Tibial nerve (tissue), 4 donors: ENCODE measurements at regions not wholly inside any gene's neighbourhood (a gene's known extent, or its start where the extent isn't known, plus 50 kb on each side); places are given as distances from the start of the nearest gene placed in this dataset.

Experiments used
- DNase-seq, 2 donors: peaks; one replicate each; pipeline ENCODE4 v3.0.0-alpha.2; 2019; ENCODE audit warnings: low spot score in 2 of 2
- H3K27ac ChIP-seq, 4 donors: fragments of 200-600 bp; sonication (generic) in 3 of 4; one replicate each; pipeline ENCODE4 v1.5.1; 2017 to 2019; ENCODE audit warnings: mild to moderate bottlenecking in 1 of 4
- H3K27me3 ChIP-seq, 2 donors: fragments of 200-600 bp; sonication (generic) in 1 of 2; one replicate each; pipeline versions ENCODE4 v1.5.1 to v1.6.0; 2017 to 2019
- H3K36me3 ChIP-seq, 3 donors: fragments of 200-600 bp; sonication (generic); one replicate each; pipeline ENCODE4 v1.5.1; 2018 to 2019
- H3K4me1 ChIP-seq, 4 donors: fragments of 200-600 bp; sonication (generic) in 3 of 4; one replicate each; pipeline ENCODE4 v1.5.1; 2017 to 2019
- H3K4me3 ChIP-seq, 4 donors: fragments of 200-600 bp; sonication (generic) in 3 of 4; one replicate each; pipeline ENCODE4 v1.5.1; 2017 to 2019; ENCODE audit warnings: mild to moderate bottlenecking in 1 of 4, moderate library complexity in 1 of 4
- H3K9me3 ChIP-seq, 4 donors: fragments of 200-600 bp; sonication (generic) in 3 of 4; one replicate each; pipeline ENCODE4 v1.5.1; 2017 to 2019
- EP300 ChIP-seq, 2 donors: sonication (generic); formaldehyde crosslinking; IDR thresholded peaks; one replicate each; pipeline ENCODE4 v1.6.1; 2017; ENCODE audit warnings: antibody characterized with exemption in 2 of 2, mild to moderate bottlenecking in 1 of 2
- POLR2A ChIP-seq, 2 donors: fragments of 450-650 bp; IDR thresholded peaks; one replicate each; pipeline ENCODE4 v1.6.1; 2017; ENCODE audit warnings: antibody characterized with exemption in 2 of 2, mild to moderate bottlenecking in 2 of 2, moderate library complexity in 2 of 2
- WGBS, 2 donors: methylation state at CpG; one replicate each; pipeline ENCODE4 v1.1.5; 2018; 5-methylcytosine and 5-hydroxymethylcytosine counted together
- TF ChIP-seq, protein P1 (sequence below), 5 experiments: fragments of 200-600 bp in 3 of 5; fragments of 450-650 bp in 2 of 5; sonication (generic) in 3 of 5; IDR thresholded peaks; one replicate each; pipeline ENCODE4 v1.5.1; 2016 to 2019; ENCODE audit warnings: antibody characterized with exemption in 5 of 5, mild to moderate bottlenecking in 3 of 5, moderate library complexity in 2 of 5

DNA sequence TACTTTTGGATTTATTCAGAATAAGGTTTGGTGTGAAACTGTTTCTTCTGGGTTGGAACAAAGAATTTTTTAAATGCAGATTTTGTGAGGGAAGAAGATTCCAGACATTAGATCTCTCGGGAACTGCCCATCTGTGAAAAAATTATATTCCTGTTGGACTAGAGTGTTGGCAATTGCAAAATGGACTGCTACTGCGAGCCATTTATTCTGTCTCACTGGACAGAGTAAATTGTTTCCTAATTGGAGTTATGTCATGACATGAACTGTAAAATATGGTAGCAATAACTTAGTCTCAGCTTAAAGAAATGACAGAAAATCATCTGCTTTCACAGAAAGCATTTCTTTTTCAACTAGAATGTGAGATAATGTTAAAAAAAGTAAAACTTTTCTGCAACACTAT lies 86.0 kb upstream of the MYCBP2 start:
- 62 to 71% methylated on average over 2 of the region's 2 CpGs for WGBS, 2 donors

DNA sequence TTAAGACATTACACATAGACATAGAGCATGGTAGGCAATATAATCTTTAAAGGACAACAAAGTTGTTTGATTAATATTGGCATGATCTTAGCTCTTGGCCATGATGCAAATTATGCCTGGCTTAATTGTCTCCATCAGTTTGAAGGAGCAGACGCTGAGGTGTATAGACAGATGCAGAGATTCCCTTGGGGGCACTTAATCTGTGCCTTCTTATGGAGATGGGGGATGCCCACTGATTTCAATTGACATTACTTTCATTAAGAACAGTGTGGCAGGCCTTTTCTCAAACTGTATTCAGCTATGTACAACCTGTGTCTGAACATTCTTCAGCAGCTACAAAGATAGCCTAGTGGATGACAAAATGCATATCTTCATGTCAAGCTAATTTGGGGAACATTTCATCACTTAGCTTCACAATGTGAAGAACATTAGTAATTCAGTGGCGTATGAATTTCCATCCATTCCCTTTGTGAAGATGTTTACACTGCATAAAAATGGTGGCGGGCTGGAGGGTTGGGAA lies 85.3 kb upstream of the MYCBP2 start:
- no peak overlapping the region for H3K27ac ChIP-seq
- DNase-seq, result no peak
- peaks cover 0 to 7% (median 3%) of the 10 kb centered on the region in 4 donors for H3K4me1 ChIP-seq
- TF ChIP-seq EP300 (IDR thresholded peaks at IDR 0.05), result no peak
- no peak for TF ChIP-seq POLR2A (IDR thresholded peaks at IDR 0.05)
- TF ChIP-seq, protein P1, sequence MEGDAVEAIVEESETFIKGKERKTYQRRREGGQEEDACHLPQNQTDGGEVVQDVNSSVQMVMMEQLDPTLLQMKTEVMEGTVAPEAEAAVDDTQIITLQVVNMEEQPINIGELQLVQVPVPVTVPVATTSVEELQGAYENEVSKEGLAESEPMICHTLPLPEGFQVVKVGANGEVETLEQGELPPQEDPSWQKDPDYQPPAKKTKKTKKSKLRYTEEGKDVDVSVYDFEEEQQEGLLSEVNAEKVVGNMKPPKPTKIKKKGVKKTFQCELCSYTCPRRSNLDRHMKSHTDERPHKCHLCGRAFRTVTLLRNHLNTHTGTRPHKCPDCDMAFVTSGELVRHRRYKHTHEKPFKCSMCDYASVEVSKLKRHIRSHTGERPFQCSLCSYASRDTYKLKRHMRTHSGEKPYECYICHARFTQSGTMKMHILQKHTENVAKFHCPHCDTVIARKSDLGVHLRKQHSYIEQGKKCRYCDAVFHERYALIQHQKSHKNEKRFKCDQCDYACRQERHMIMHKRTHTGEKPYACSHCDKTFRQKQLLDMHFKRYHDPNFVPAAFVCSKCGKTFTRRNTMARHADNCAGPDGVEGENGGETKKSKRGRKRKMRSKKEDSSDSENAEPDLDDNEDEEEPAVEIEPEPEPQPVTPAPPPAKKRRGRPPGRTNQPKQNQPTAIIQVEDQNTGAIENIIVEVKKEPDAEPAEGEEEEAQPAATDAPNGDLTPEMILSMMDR (IDR thresholded peaks at IDR 0.05), result no peak
- no peaks in the 10 kb centered on the region for H3K9me3 ChIP-seq
- H3K4me3 ChIP-seq, result no peak overlapping the region
- no peaks in the 10 kb centered on the region for H3K27me3 ChIP-seq
- no peaks in the 10 kb centered on the region for H3K36me3 ChIP-seq
- 65 to 94% methylated on average over 3 of the region's 3 CpGs for WGBS, 2 donors

More for the DNA sequence above, 86.0 kb upstream of the MYCBP2 start:
- no peak for TF ChIP-seq POLR2A (IDR thresholded peaks at IDR 0.05)
- H3K9me3 ChIP-seq, result no peaks in the 10 kb centered on the region
- H3K27ac ChIP-seq, result no peak overlapping the region
- H3K36me3 ChIP-seq, result no peaks in the 10 kb centered on the region
- DNase-seq, result no peak
- no peaks in the 10 kb centered on the region for H3K27me3 ChIP-seq
- peaks cover 0 to 7% (median 3%) of the 10 kb centered on the region in 4 donors for H3K4me1 ChIP-seq
- H3K4me3 ChIP-seq, result no peak overlapping the region

DNA sequence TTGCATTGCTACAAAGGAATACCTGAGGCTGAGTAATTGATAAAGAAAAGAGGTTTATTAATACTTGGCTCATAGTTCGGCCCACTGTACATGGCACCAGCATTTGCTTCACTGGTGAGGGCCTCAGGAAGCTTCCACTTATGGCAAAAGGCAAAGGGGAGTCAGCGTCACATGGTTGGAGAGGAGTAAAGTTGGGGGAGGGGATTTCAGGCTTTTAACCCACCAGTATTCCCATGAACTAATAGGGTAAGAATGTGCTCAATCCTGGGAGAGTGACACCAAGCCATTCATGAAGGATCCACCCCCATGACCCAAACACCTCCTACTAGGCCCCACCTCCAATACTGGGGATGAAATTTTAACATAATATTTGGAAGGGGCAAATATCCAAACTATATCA lies 82.5 kb upstream of the MYCBP2 start:
- H3K4me1 ChIP-seq, result no peaks in the 10 kb centered on the region
- H3K9me3 ChIP-seq, result no peaks in the 10 kb centered on the region
- H3K36me3 ChIP-seq, result no peaks in the 10 kb centered on the region
- TF ChIP-seq EP300 (IDR thresholded peaks at IDR 0.05) (no peak), POLR2A (IDR thresholded peaks at IDR 0.05) (no peak)
- TF ChIP-seq, protein P1 (IDR thresholded peaks at IDR 0.05), result no peak
- no peak overlapping the region for H3K27ac ChIP-seq
- 86 to 97% methylated on average over 2 of the region's 2 CpGs for WGBS, 2 donors
- H3K27me3 ChIP-seq, result no peaks in the 10 kb centered on the region
- no peak for DNase-seq
- H3K4me3 ChIP-seq, result no peak overlapping the region

DNA sequence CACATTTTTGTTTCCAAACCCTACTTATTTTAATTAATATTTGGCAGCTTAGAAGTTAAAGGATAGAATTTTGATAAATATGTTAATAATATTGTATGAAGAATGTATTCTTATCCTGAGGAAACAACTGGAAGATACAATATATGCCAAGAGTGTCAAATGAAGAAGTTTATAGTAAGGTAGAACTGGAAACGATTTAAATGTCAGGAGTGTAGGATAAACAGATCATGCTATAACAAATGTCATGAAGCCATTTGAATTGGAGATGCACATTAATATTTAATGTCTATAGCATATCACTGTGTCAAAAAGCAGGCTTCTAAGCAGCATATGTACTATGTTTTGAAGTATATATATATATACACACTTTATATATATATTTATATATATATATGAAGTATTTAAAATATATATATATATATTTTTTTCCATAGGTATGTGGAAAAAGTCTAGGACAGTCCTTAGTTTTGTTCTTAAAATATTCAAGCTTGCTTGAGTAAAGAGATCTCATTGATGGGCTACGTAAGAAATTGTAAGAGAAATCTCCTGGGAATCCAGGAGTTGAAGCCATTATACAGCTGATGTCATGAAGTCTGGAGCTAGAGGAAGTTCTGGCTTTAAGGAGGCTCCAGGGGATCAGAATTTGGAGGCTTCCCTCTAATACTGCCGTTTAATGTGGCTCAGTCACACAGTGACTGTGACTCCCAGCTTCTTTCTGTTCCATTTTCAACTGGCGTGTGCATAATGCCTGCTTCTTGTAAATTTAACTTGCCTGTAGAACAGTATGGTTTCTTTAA lies 79.9 kb upstream of the MYCBP2 start:
- Histone ChIP-seq H3K36me3 (no peaks in the 10 kb centered on the region), H3K4me1 (no peaks in the 10 kb centered on the region), H3K27me3 (no peaks in the 10 kb centered on the region), H3K9me3 (no peaks in the 10 kb centered on the region), H3K27ac (no peak overlapping the region), H3K4me3 (no peak overlapping the region)
- no peak for DNase-seq
- 72 to 75% methylated on average over 4 of the region's 4 CpGs for WGBS, 2 donors
- TF ChIP-seq POLR2A (IDR thresholded peaks at IDR 0.05) (no peak), EP300 (IDR thresholded peaks at IDR 0.05) (no peak)
- TF ChIP-seq, protein P1 (IDR thresholded peaks at IDR 0.05), result no peak

DNA sequence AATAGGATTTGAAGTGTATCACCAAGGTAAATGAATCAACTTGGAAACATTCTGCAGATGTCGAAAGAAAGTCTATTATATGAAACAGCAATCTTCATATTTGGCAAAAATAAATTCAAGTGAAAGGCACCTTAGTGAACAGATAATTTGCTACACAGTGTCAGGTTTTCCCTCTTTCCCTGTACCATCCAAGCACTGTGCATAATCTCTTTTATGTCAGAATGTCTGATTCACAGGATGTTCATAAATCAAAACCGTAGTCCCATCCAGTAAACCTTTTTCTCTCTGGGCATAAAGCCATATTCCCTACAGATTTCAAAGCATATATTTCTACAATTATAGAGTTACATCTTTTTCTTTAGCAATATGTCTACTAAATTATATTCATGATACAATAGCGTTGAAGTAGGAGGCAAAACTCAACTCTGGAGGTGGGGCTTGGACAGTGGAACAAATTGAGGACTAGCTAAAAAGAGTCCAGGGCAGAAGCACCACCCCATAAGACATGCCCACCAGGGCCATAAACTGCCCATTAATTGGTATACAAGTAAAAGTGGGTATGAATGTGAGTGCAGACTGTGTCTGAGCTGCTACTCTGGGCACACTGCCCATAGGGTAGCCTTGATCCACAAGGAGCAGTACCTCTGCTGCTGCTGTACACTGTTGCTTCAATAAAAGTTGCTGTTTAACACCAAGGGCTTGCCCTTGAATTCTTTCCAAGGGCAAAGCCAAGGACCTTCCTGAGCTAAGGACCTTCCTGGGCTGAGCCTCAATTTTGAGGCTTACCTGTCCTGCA lies 72.1 kb upstream of the MYCBP2 start:
- 89 to 91% methylated on average over 3 of the region's 3 CpGs for WGBS, 2 donors
- no peaks in the 10 kb centered on the region for H3K36me3 ChIP-seq
- no peak overlapping the region for H3K27ac ChIP-seq
- H3K4me3 ChIP-seq, result no peak overlapping the region
- no peaks in the 10 kb centered on the region for H3K27me3 ChIP-seq
- H3K9me3 ChIP-seq, result no peaks in the 10 kb centered on the region
- no peak for DNase-seq
- TF ChIP-seq EP300 (IDR thresholded peaks at IDR 0.05), result no peak
- TF ChIP-seq, protein P1 (IDR thresholded peaks at IDR 0.05), result no peak
- TF ChIP-seq POLR2A (IDR thresholded peaks at IDR 0.05), result no peak
- H3K4me1 ChIP-seq, result no peaks in the 10 kb centered on the region
